ENCODE measurements at regions not wholly inside any gene's neighbourhood (a gene's known extent, or its start where the extent isn't known, plus 50 kb on each side); places are given as distances from the start of the nearest gene placed in this dataset.
A peak's percentile ranks its signal among the peaks of the same experiment; 100 is the strongest.
"Not testable (repeated sequence)": the region's sequence is repeated elsewhere in the genome, so short reads cannot be mapped to it uniquely, and the experiment has no call there.

GRCh38 chr6:44000164-44000842 lies 126.9 kb downstream of the MRPL14 start:
- Histone ChIP-seq H2AFZ (ENCODE audit: low read length) (no peak overlapping the region), H3K27ac (ENCODE audit: low read depth, low read length) (no peak overlapping the region)
- TF ChIP-seq CTCF (IDR thresholded peaks at IDR 0.05; ENCODE audit: extremely low read depth, low read depth, low read length): no peak

GRCh38 chr6:43999628-44000027 lies 127.6 kb downstream of the MRPL14 start:
- no peaks in the 10 kb centered on the region for H3K9me3 ChIP-seq (ENCODE audit: low read depth, low read length)
- TF ChIP-seq CTCF (IDR thresholded peaks at IDR 0.05; ENCODE audit: extremely low read depth, low read depth, low read length): no peak
- H2AFZ ChIP-seq (ENCODE audit: low read length): no peak overlapping the region

More at GRCh38 chr6:44000164-44000842, 126.9 kb downstream of the MRPL14 start:
- Histone ChIP-seq H3K4me1 (ENCODE audit: insufficient read depth, low read length) (peaks cover 28% of the 10 kb centered on the region), H3K4me2 (ENCODE audit: insufficient read depth, low read length) (no peak overlapping the region), H3K4me3 (ENCODE audit: insufficient read depth, low read length) (no peak overlapping the region), H3K79me2 (ENCODE audit: insufficient read depth, low read length) (no peaks in the 10 kb centered on the region), H3K27me3 (ENCODE audit: insufficient read depth, low read length) (no peaks in the 10 kb centered on the region), H4K20me1 (ENCODE audit: insufficient read depth, low read length) (no peaks in the 10 kb centered on the region), H3K9me3 (ENCODE audit: low read depth, low read length) (no peaks in the 10 kb centered on the region), H3K36me3 (ENCODE audit: insufficient read depth, low read length) (no peaks in the 10 kb centered on the region)
- peak; percentile 87 for DNase-seq (ENCODE audit: insufficient read length, low spot score, missing footprints)

GRCh38 chr6:43998592-43999243 lies 128.5 kb downstream of the MRPL14 start:
- H3K4me2 ChIP-seq (ENCODE audit: insufficient read depth, low read length); DNase-seq (ENCODE audit: insufficient read length, low spot score, missing footprints); H3K79me2 ChIP-seq (ENCODE audit: insufficient read depth, low read length); H3K27me3 ChIP-seq (ENCODE audit: insufficient read depth, low read length); H4K20me1 ChIP-seq (ENCODE audit: insufficient read depth, low read length); H3K9me3 ChIP-seq (ENCODE audit: low read depth, low read length); H3K36me3 ChIP-seq (ENCODE audit: insufficient read depth, low read length); H3K4me3 ChIP-seq (ENCODE audit: insufficient read depth, low read length); H3K27ac ChIP-seq (ENCODE audit: low read depth, low read length); H2AFZ ChIP-seq (ENCODE audit: low read length): not testable (repeated sequence)
- peaks cover 14% of the 10 kb centered on the region for H3K4me1 ChIP-seq (ENCODE audit: insufficient read depth, low read length)

More at GRCh38 chr6:43999628-44000027, 127.6 kb downstream of the MRPL14 start:
- H3K4me2 ChIP-seq (ENCODE audit: insufficient read depth, low read length): no peak overlapping the region
- H3K27ac ChIP-seq (ENCODE audit: low read depth, low read length): no peak overlapping the region
- peaks cover 21% of the 10 kb centered on the region for H3K4me1 ChIP-seq (ENCODE audit: insufficient read depth, low read length)
- no peaks in the 10 kb centered on the region for H3K36me3 ChIP-seq (ENCODE audit: insufficient read depth, low read length)
- DNase-seq (ENCODE audit: insufficient read length, low spot score, missing footprints): peak; percentile 41
- no peak overlapping the region for H3K4me3 ChIP-seq (ENCODE audit: insufficient read depth, low read length)
- no peaks in the 10 kb centered on the region for H3K79me2 ChIP-seq (ENCODE audit: insufficient read depth, low read length)
- H3K27me3 ChIP-seq (ENCODE audit: insufficient read depth, low read length): no peaks in the 10 kb centered on the region
- no peaks in the 10 kb centered on the region for H4K20me1 ChIP-seq (ENCODE audit: insufficient read depth, low read length)

GRCh38 chr6:43997990-43998585 lies 129.2 kb downstream of the MRPL14 start:
- not testable (repeated sequence) for H2AFZ ChIP-seq (ENCODE audit: low read length); H3K4me3 ChIP-seq (ENCODE audit: insufficient read depth, low read length); H3K9me3 ChIP-seq (ENCODE audit: low read depth, low read length); H3K36me3 ChIP-seq (ENCODE audit: insufficient read depth, low read length); H3K27ac ChIP-seq (ENCODE audit: low read depth, low read length); H3K27me3 ChIP-seq (ENCODE audit: insufficient read depth, low read length); H3K4me2 ChIP-seq (ENCODE audit: insufficient read depth, low read length); H3K79me2 ChIP-seq (ENCODE audit: insufficient read depth, low read length); H4K20me1 ChIP-seq (ENCODE audit: insufficient read depth, low read length); DNase-seq (ENCODE audit: insufficient read length, low spot score, missing footprints)
- H3K4me1 ChIP-seq (ENCODE audit: insufficient read depth, low read length): peaks cover 14% of the 10 kb centered on the region

- H3K27ac ChIP-seq (ENCODE audit: low read depth, low read length): peak overlapping the region; percentile 87
- H3K4me2 ChIP-seq (ENCODE audit: insufficient read depth, low read length): no peak overlapping the region
- H3K79me2 ChIP-seq (ENCODE audit: insufficient read depth, low read length): no peaks in the 10 kb centered on the region
- H2AFZ ChIP-seq (ENCODE audit: low read length): no peak overlapping the region
- no peak for TF ChIP-seq CTCF (IDR thresholded peaks at IDR 0.05; ENCODE audit: extremely low read depth, low read depth, low read length)
- H3K27me3 ChIP-seq (ENCODE audit: insufficient read depth, low read length): no peaks in the 10 kb centered on the region
- H3K4me3 ChIP-seq (ENCODE audit: insufficient read depth, low read length): no peak overlapping the region
- H3K4me1 ChIP-seq (ENCODE audit: insufficient read depth, low read length): peaks cover 14% of the 10 kb centered on the region
- H4K20me1 ChIP-seq (ENCODE audit: insufficient read depth, low read length): no peaks in the 10 kb centered on the region
- no peaks in the 10 kb centered on the region for H3K36me3 ChIP-seq (ENCODE audit: insufficient read depth, low read length)
- DNase-seq (ENCODE audit: insufficient read length, low spot score, missing footprints): no peak
- H3K9me3 ChIP-seq (ENCODE audit: low read depth, low read length): no peaks in the 10 kb centered on the region
These were observed 129.9 kb downstream of the MRPL14 start for GRCh38 chr6:43997345-43997677.

Measured in osteoblast (primary cell).